ENCODE measurements at regions not wholly inside any gene's neighbourhood (a gene's known extent, or its start where the extent isn't known, plus 50 kb on each side); places are given as distances from the start of the nearest gene placed in this dataset.

DNA sequence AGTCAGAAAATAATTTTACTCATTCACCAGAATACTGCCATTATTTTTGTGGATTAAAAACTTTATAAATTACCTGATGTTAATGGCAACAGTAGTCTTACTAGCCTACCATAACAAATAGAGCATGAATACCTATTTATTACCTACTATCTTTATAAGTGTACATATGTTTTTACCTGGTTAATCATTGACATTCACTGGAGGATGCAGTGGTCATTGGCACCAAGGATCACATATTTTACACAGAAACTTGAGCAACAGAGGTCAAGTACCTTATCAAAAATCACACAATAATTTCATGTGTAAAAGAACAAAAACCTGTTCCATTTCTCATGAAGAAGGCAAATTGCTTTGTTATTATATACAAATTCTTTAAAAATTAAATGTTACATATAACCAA, 1284.9 kb upstream of the NCAM2 start:
- H3K27me3 ChIP-seq: no peaks in the 10 kb centered on the region
- H3K4me3 ChIP-seq: no peak overlapping the region
- H3K36me3 ChIP-seq: no peaks in the 10 kb centered on the region
- no peak for ATAC-seq
- no peak overlapping the region for H3K27ac ChIP-seq
- TF ChIP-seq POLR2A (IDR thresholded peaks at IDR 0.05): no peak
- TF ChIP-seq, protein P1, sequence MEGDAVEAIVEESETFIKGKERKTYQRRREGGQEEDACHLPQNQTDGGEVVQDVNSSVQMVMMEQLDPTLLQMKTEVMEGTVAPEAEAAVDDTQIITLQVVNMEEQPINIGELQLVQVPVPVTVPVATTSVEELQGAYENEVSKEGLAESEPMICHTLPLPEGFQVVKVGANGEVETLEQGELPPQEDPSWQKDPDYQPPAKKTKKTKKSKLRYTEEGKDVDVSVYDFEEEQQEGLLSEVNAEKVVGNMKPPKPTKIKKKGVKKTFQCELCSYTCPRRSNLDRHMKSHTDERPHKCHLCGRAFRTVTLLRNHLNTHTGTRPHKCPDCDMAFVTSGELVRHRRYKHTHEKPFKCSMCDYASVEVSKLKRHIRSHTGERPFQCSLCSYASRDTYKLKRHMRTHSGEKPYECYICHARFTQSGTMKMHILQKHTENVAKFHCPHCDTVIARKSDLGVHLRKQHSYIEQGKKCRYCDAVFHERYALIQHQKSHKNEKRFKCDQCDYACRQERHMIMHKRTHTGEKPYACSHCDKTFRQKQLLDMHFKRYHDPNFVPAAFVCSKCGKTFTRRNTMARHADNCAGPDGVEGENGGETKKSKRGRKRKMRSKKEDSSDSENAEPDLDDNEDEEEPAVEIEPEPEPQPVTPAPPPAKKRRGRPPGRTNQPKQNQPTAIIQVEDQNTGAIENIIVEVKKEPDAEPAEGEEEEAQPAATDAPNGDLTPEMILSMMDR (IDR thresholded peaks at IDR 0.05 in 4 of 5, conservative IDR thresholded peaks at IDR 0.05 in 1 of 5): no peak
- no peak for DNase-seq
- in situ Hi-C loops (cut with MboI; ENCODE audit: low sequenced_read_pairs in 4 of 4): no loop called here
- no peaks in the 10 kb centered on the region for H3K4me1 ChIP-seq
- intact Hi-C loops (cut with DNase I; ENCODE audit: low total_unique reads): no loop called here
- no peaks in the 10 kb centered on the region for H3K9me3 ChIP-seq

DNA sequence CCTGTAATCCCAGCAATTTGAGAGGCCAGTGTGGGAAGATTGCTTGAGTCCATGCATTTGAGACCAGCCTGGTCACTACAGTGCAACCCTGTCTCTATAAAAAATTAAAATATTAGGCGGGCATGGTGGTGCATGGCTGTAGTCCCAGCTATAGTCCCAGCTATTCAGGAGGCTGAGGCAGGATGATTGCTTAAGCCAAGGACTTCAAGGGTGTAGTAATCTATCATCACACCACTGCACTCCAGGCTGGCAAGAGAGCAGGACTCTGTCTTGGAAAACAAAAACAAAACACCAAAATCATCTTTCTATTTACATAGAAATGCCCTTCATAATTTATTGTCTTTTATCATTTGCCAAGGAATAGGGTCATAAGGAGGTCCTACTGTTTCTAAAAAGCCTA, 1274.1 kb upstream of the NCAM2 start:
- Histone ChIP-seq H3K4me1 (no peaks in the 10 kb centered on the region), H3K27ac (no peak overlapping the region), H3K4me3 (no peak overlapping the region), H3K36me3 (no peaks in the 10 kb centered on the region), H3K9me3 (no peaks in the 10 kb centered on the region), H3K27me3 (no peaks in the 10 kb centered on the region)
- in situ Hi-C loops (cut with MboI; ENCODE audit: low sequenced_read_pairs in 4 of 4) (no loop called here), intact Hi-C loops (cut with DNase I; ENCODE audit: low total_unique reads) (no loop called here)
- ATAC-seq: no peak
- DNase-seq: no peak
- TF ChIP-seq, protein P1 (IDR thresholded peaks at IDR 0.05 in 4 of 5, conservative IDR thresholded peaks at IDR 0.05 in 1 of 5): no peak
- no peak for TF ChIP-seq POLR2A (IDR thresholded peaks at IDR 0.05)

DNA sequence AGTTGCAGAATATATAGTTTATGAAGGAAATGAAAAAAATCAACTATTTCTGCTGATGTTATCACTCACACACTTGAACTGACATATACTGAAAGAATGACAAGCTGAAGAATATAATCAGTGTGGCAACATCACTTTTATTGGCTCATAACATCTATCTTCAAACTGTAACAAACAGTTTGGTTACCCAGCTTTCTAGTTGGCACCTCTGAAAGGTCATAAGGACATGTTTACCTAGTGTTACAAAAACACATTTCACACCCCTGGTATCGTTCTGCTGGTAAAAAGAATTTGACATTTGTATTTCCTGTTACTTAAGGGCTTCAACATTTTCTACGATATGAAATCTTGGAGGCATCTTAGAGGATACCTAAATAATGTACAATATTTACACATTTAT, 1267.0 kb upstream of the NCAM2 start:
- no peak for DNase-seq
- no peak for ATAC-seq
- Histone ChIP-seq H3K36me3 (no peaks in the 10 kb centered on the region), H3K9me3 (no peaks in the 10 kb centered on the region), H3K27ac (no peak overlapping the region), H3K27me3 (no peaks in the 10 kb centered on the region), H3K4me3 (no peak overlapping the region), H3K4me1 (no peaks in the 10 kb centered on the region)
- in situ Hi-C loops (cut with MboI; ENCODE audit: low sequenced_read_pairs in 4 of 4) (no loop called here), intact Hi-C loops (cut with DNase I; ENCODE audit: low total_unique reads) (no loop called here)
- no peak for TF ChIP-seq POLR2A (IDR thresholded peaks at IDR 0.05)
- TF ChIP-seq, protein P1 (IDR thresholded peaks at IDR 0.05 in 4 of 5, conservative IDR thresholded peaks at IDR 0.05 in 1 of 5): no peak

DNA sequence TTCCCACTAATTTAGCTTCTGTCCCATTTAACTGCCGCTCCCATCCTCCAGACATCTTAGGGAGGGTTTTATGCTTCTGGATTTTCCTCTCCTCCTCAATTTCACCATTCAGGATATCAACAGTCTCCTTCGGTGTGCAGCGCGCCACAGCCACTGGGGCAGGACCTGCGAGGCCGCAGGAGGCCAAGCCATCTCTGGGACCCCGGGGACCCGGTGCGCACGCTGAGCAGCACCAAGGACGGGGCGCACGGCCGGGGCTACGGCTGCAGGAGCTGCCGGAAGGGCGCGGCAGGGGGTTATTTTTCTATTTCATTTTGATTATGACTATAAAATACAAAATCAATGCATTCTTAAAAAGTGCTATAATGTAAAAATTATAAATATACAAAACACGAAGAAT, 1238.4 kb upstream of the NCAM2 start:
- Histone ChIP-seq H3K27ac (no peak overlapping the region), H3K27me3 (no peaks in the 10 kb centered on the region), H3K4me3 (no peak overlapping the region), H3K36me3 (no peaks in the 10 kb centered on the region), H3K9me3 (no peaks in the 10 kb centered on the region), H3K4me1 (no peaks in the 10 kb centered on the region)
- DNase-seq: no peak
- ATAC-seq: no peak
- in situ Hi-C loops (cut with MboI; ENCODE audit: low sequenced_read_pairs in 4 of 4): no loop called here
- intact Hi-C loops (cut with DNase I; ENCODE audit: low total_unique reads): no loop called here
- no peak for TF ChIP-seq POLR2A (IDR thresholded peaks at IDR 0.05)
- TF ChIP-seq, protein P1 (IDR thresholded peaks at IDR 0.05 in 4 of 5, conservative IDR thresholded peaks at IDR 0.05 in 1 of 5): no peak

DNA sequence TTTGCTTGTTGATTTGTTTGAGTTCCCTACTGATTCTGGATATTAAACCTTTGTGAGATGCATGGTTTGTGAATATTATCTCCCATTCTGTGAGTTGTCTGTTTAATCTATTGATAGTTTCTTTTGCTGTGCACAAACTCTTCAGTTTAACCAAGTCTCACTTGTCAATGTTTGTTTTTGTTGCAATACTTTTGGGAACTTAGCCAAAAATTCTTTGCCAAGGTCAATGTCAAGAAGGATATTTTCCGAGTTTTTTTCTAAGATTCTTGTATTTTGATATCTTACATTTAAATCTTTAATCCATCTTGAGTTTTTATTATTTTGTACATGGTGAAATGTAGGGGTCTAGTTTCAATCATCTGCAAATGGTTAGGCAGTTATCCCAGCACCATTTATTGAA, 1230.7 kb upstream of the NCAM2 start:
- Histone ChIP-seq H3K27me3 (no peaks in the 10 kb centered on the region), H3K4me1 (no peaks in the 10 kb centered on the region), H3K4me3 (no peak overlapping the region), H3K27ac (no peak overlapping the region), H3K36me3 (no peaks in the 10 kb centered on the region), H3K9me3 (no peaks in the 10 kb centered on the region)
- DNase-seq (no peak), ATAC-seq (no peak)
- in situ Hi-C loops (cut with MboI; ENCODE audit: low sequenced_read_pairs in 4 of 4): no loop called here
- intact Hi-C loops (cut with DNase I; ENCODE audit: low total_unique reads): no loop called here
- TF ChIP-seq, protein P1 (IDR thresholded peaks at IDR 0.05 in 4 of 5, conservative IDR thresholded peaks at IDR 0.05 in 1 of 5): no peak
- TF ChIP-seq POLR2A (IDR thresholded peaks at IDR 0.05): no peak

Measured in gastrocnemius medialis (tissue), 4 donors.